HCT116 (cell line): ENCODE measurements at regions not wholly inside any gene's neighbourhood (a gene's known extent, or its start where the extent isn't known, plus 50 kb on each side); places are given as distances from the start of the nearest gene placed in this dataset.

Source experiments
- ATAC-seq: fragments of 200-7000 bp; cut with Tn5 transposase; 2 replicates; pipeline ENCODE4 v1.9.1; 2020; ENCODE audit warnings: mild to moderate bottlenecking, moderate library complexity
- BruUV-seq: library from RNA; stranded (reverse); fragments of 400-500 nt; replicated peaks from 2 replicates; lab custom pipeline; 2021; lab: Mats Ljungman, UMichigan
- CTCF ChIA-PET: fragments of 300-600 bp; sonication (Branson Sonifier 250); formaldehyde crosslinking; loops from one replicate; lab custom pipeline; 2021; ENCODE audit warnings: antibody characterized with exemption; lab: Charles Lee
- POLR2A ChIA-PET: fragments of 300-600, 350-600 bp; sonication (Branson Sonifier 250); formaldehyde crosslinking; loops from one replicate; lab custom pipeline; 2021; ENCODE audit warnings: antibody characterized with exemption; lab: Charles Lee
- RAD21 ChIA-PET, 2 experiments: fragments of 300-600 bp; sonication (Branson Sonifier 250); formaldehyde crosslinking; loops; one replicate each; lab custom pipeline; 2023; ENCODE audit warnings: low total read pairs in 2 of 2; ENCODE audit not compliant: uncharacterized antibody in 2 of 2, unreplicated experiment in 2 of 2, low non-redundant PET in 1 of 2; lab: Charles Lee
- DNase-seq: peaks from one replicate; pipeline ENCODE4 v3.0.0-alpha.2; 2010; ENCODE audit warnings: low read depth, low spot score
- H2AFZ ChIP-seq: fragments of 200-600 bp; shearing (Covaris generic), sonication (generic); 2 replicates; pipeline ENCODE4 v1.6.1; 2017; ENCODE audit warnings: low read depth, mixed run types, mixed read lengths, antibody characterized with exemption, low read length; ENCODE audit not compliant: poor library complexity, severe bottlenecking
- H3K27ac ChIP-seq: 2 replicates; pipeline ENCODE4 v1.5.1; 2012; ENCODE audit warnings: low read depth, low read length
- H3K27me3 ChIP-seq: fragments of 200-600 bp; sonication (generic); 2 replicates; pipeline ENCODE4 v1.6.1; 2016; ENCODE audit warnings: mixed run types, low read length, mixed read lengths; ENCODE audit not compliant: insufficient read depth
- H3K36me3 ChIP-seq, 2 experiments: fragments of 200-500 bp in 1 of 2; fragments of 200-600 bp in 1 of 2; sonication (Bioruptor generic) in 1 of 2; sonication (generic) in 1 of 2; 2 replicates each; pipeline versions ENCODE4 v1.5.1 to v1.6.1; 2014 to 2016; ENCODE audit warnings: low read length in 2 of 2, inconsistent platforms in 1 of 2, mixed read lengths in 1 of 2, mixed run types in 1 of 2; ENCODE audit not compliant: insufficient read depth in 2 of 2, control insufficient read depth in 1 of 2
- H3K4me1 ChIP-seq, 2 experiments: fragments of 200-600 bp in 1 of 2; sonication (generic) in 1 of 2; 2 replicates each; pipeline versions ENCODE4 v1.5.1 to v1.6.1; 2012 to 2017; ENCODE audit warnings: low read length in 2 of 2, inconsistent platforms in 1 of 2, mild to moderate bottlenecking in 1 of 2, mixed read lengths in 1 of 2, mixed run types in 1 of 2, moderate library complexity in 1 of 2; ENCODE audit not compliant: insufficient read depth in 2 of 2, control insufficient read depth in 1 of 2
- H3K4me2 ChIP-seq: fragments of 200-600 bp; sonication (generic); 2 replicates; pipeline ENCODE4 v1.6.1; 2017; ENCODE audit warnings: mixed run types, low read length, mixed read lengths
- H3K4me3 ChIP-seq, 2 experiments: fragments of 200-600 bp in 1 of 2; sonication (generic) in 1 of 2; replicated peaks in 1 of 2; 2 replicates each; pipeline ENCODE4 v1.5.1; 2011 to 2016; ENCODE audit warnings: low read length in 2 of 2, control low read depth in 1 of 2, low read depth in 1 of 2, mild to moderate bottlenecking in 1 of 2, mixed read lengths in 1 of 2, mixed run types in 1 of 2
- H3K79me2 ChIP-seq: fragments of 200-600 bp; sonication (generic); 2 replicates; pipeline ENCODE4 v1.6.1; 2017; ENCODE audit warnings: mild to moderate bottlenecking, mixed run types, low read length, moderate library complexity, mixed read lengths; ENCODE audit not compliant: insufficient read depth
- H3K9ac ChIP-seq: fragments of 200-600 bp; sonication (generic); 2 replicates; pipeline ENCODE4 v1.6.1; 2016; ENCODE audit warnings: low read length, mixed read lengths
- H3K9me2 ChIP-seq: fragments of 200-600 bp; sonication (generic), shearing (Covaris generic); 2 replicates; pipeline ENCODE4 v1.6.1; 2017; ENCODE audit warnings: mixed run types, mild to moderate bottlenecking, moderate library complexity; ENCODE audit not compliant: insufficient read depth
- H3K9me3 ChIP-seq, 2 experiments: fragments of 200-500 bp in 1 of 2; fragments of 200-600 bp in 1 of 2; sonication (Bioruptor generic) in 1 of 2; sonication (generic) in 1 of 2; 2 replicates each; pipeline ENCODE4 v1.6.1; 2014 to 2017; ENCODE audit warnings: low read length in 2 of 2, mixed read lengths in 2 of 2, inconsistent platforms in 1 of 2, low read depth in 1 of 2, mild to moderate bottlenecking in 1 of 2, mixed run types in 1 of 2, moderate library complexity in 1 of 2; ENCODE audit not compliant: control insufficient read depth in 1 of 2, insufficient read depth in 1 of 2
- H4K20me1 ChIP-seq: fragments of 200-600 bp; sonication (generic), shearing (Covaris generic); 2 replicates; pipeline ENCODE4 v1.6.1; 2017; ENCODE audit warnings: mixed run types, mild to moderate bottlenecking, moderate library complexity; ENCODE audit not compliant: insufficient read depth
- CBX3 ChIP-seq: IDR thresholded peaks from 2 replicates; pipeline ENCODE4 v1.6.1; 2012; ENCODE audit warnings: low read depth
- EGR1 ChIP-seq: IDR thresholded peaks from 2 replicates; pipeline ENCODE4 v1.6.1; 2012; ENCODE audit warnings: low read depth
- ELF1 ChIP-seq: IDR thresholded peaks from 2 replicates; pipeline ENCODE4 v1.6.1; 2012; ENCODE audit warnings: low read depth, borderline replicate concordance
- EZH2 ChIP-seq: fragments of 200-600 bp; sonication (generic); IDR thresholded peaks from 2 replicates; pipeline ENCODE4 v1.6.1; 2017; ENCODE audit warnings: antibody characterized with exemption, mixed run types
- EZH2phosphoT487 ChIP-seq: fragments of 200-600 bp; IDR thresholded peaks from 2 replicates; pipeline ENCODE4 v1.6.1; 2018; ENCODE audit warnings: antibody characterized with exemption, borderline replicate concordance
- FOSL1 ChIP-seq: IDR thresholded peaks from 2 replicates; pipeline ENCODE4 v1.6.1; 2012; ENCODE audit warnings: low read depth
- JUND ChIP-seq: IDR thresholded peaks from 2 replicates; pipeline ENCODE4 v1.6.1; 2012
- POLR2A ChIP-seq: IDR thresholded peaks from 2 replicates; pipeline ENCODE4 v1.7.0; 2011; ENCODE audit warnings: borderline replicate concordance; ENCODE audit not compliant: insufficient read depth, insufficient read length; ENCODE audit errors: extremely low read depth
- RAD21 ChIP-seq: IDR thresholded peaks from 2 replicates; pipeline ENCODE4 v1.6.1; 2012; ENCODE audit warnings: low read depth, mild to moderate bottlenecking
- SIN3A ChIP-seq: IDR thresholded peaks from 2 replicates; pipeline ENCODE4 v1.6.1; 2012; ENCODE audit warnings: low read depth
- SP1 ChIP-seq: IDR thresholded peaks from 2 replicates; pipeline ENCODE4 v1.6.1; 2012; ENCODE audit warnings: low read depth
- SRF ChIP-seq: IDR thresholded peaks from 2 replicates; pipeline ENCODE4 v1.6.1; 2012; ENCODE audit warnings: low read depth
- YY1 ChIP-seq: IDR thresholded peaks from 2 replicates; pipeline ENCODE4 v1.6.1; 2011; ENCODE audit warnings: low read length, low read depth, moderate library complexity, mild to moderate bottlenecking; ENCODE audit not compliant: insufficient replicate concordance; ENCODE audit errors: extremely low read depth
- ZFX ChIP-seq: fragments of 450-650 bp; IDR thresholded peaks from 2 replicates; pipeline ENCODE4 v1.6.1; 2017
- ZNF274 ChIP-seq: fragments of 200-500 bp; sonication (Bioruptor generic); IDR thresholded peaks from 2 replicates; pipeline ENCODE4 v1.6.1; 2014; ENCODE audit warnings: mild to moderate bottlenecking, low read depth, low read length, inconsistent platforms
- intact Hi-C: fragments of 100-400 bp; cut with micrococcal nuclease; formaldehyde crosslinking; loops from 2 replicates; pipeline ENCODE4 v1.10.0; 2022
- TF ChIP-seq, protein P1 (sequence below): IDR thresholded peaks from 2 replicates; pipeline ENCODE4 v1.6.1; 2012
- TF ChIP-seq, protein P2 (sequence below): IDR thresholded peaks from 2 replicates; pipeline ENCODE4 v1.6.1; 2012; ENCODE audit warnings: low read depth
- TF ChIP-seq, protein P3 (sequence below), 3 experiments: fragments of 200-600 bp in 1 of 3; sonication (generic) in 1 of 3; IDR thresholded peaks in 2 of 3; conservative IDR thresholded peaks in 1 of 3; 2 replicates each; pipeline ENCODE4 v1.5.1; 2012 to 2017; ENCODE audit warnings: low read depth in 2 of 3, low read length in 2 of 3, antibody characterized with exemption in 1 of 3, borderline replicate concordance in 1 of 3, control low read depth in 1 of 3, mild to moderate bottlenecking in 1 of 3, mixed read lengths in 1 of 3, mixed run types in 1 of 3, moderate library complexity in 1 of 3; ENCODE audit not compliant: insufficient read depth in 1 of 3

DNA sequence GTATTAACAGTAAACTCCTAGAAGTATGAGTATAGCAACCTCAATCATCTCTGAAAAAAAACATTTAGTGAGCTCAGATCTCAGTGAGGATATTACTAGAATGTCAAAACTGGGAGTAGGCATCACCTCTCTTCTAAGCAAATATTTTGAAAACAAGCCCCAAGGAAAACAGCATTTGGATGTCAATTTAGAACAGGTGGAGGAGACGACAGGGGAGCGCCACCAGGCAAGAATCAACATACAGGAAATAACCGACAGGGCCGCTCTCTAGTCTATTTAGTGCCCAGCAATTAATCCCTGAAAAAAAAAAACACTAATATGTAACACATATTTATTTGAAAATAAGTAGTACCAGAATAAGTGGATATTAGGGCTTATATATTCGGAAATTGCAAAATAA is 940.3 kb upstream of the ADGRL3 start:
- no peaks in the 10 kb centered on the region for H3K79me2 ChIP-seq
- ChIA-PET CTCF (no interaction called here), POLR2A (no interaction called here), RAD21 (no interaction called here)
- TF ChIP-seq ZFX = no peak
- TF ChIP-seq FOSL1 = no peak
- no peak for TF ChIP-seq POLR2A
- TF ChIP-seq ELF1 = no peak
- no peak for TF ChIP-seq EZH2phosphoT487
- TF ChIP-seq, protein P1, sequence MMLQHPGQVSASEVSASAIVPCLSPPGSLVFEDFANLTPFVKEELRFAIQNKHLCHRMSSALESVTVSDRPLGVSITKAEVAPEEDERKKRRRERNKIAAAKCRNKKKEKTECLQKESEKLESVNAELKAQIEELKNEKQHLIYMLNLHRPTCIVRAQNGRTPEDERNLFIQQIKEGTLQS = no peak
- no peak for TF ChIP-seq SRF
- TF ChIP-seq EGR1 = no peak
- no peak for TF ChIP-seq ZNF274
- TF ChIP-seq YY1 = no peak
- TF ChIP-seq, protein P2, sequence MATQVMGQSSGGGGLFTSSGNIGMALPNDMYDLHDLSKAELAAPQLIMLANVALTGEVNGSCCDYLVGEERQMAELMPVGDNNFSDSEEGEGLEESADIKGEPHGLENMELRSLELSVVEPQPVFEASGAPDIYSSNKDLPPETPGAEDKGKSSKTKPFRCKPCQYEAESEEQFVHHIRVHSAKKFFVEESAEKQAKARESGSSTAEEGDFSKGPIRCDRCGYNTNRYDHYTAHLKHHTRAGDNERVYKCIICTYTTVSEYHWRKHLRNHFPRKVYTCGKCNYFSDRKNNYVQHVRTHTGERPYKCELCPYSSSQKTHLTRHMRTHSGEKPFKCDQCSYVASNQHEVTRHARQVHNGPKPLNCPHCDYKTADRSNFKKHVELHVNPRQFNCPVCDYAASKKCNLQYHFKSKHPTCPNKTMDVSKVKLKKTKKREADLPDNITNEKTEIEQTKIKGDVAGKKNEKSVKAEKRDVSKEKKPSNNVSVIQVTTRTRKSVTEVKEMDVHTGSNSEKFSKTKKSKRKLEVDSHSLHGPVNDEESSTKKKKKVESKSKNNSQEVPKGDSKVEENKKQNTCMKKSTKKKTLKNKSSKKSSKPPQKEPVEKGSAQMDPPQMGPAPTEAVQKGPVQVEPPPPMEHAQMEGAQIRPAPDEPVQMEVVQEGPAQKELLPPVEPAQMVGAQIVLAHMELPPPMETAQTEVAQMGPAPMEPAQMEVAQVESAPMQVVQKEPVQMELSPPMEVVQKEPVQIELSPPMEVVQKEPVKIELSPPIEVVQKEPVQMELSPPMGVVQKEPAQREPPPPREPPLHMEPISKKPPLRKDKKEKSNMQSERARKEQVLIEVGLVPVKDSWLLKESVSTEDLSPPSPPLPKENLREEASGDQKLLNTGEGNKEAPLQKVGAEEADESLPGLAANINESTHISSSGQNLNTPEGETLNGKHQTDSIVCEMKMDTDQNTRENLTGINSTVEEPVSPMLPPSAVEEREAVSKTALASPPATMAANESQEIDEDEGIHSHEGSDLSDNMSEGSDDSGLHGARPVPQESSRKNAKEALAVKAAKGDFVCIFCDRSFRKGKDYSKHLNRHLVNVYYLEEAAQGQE = no peak
- no peak for TF ChIP-seq CBX3
- no peak for TF ChIP-seq SP1
- no peak for TF ChIP-seq EZH2
- TF ChIP-seq SIN3A = no peak
- TF ChIP-seq RAD21 = no peak
- TF ChIP-seq, protein P3, sequence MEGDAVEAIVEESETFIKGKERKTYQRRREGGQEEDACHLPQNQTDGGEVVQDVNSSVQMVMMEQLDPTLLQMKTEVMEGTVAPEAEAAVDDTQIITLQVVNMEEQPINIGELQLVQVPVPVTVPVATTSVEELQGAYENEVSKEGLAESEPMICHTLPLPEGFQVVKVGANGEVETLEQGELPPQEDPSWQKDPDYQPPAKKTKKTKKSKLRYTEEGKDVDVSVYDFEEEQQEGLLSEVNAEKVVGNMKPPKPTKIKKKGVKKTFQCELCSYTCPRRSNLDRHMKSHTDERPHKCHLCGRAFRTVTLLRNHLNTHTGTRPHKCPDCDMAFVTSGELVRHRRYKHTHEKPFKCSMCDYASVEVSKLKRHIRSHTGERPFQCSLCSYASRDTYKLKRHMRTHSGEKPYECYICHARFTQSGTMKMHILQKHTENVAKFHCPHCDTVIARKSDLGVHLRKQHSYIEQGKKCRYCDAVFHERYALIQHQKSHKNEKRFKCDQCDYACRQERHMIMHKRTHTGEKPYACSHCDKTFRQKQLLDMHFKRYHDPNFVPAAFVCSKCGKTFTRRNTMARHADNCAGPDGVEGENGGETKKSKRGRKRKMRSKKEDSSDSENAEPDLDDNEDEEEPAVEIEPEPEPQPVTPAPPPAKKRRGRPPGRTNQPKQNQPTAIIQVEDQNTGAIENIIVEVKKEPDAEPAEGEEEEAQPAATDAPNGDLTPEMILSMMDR (IDR thresholded peaks at IDR 0.05 in 2 of 3, conservative IDR thresholded peaks at IDR 0.05 in 1 of 3; ENCODE audit: borderline replicate concordance in 1 of 3, insufficient read depth in 1 of 3, low read depth in 2 of 3, low read length in 2 of 3) = no peak
- TF ChIP-seq JUND = no peak
- H3K4me3 ChIP-seq = no peak overlapping the region
- H3K36me3 ChIP-seq = no peaks in the 10 kb centered on the region
- DNase-seq (no peak), ATAC-seq (no peak)
- H3K9ac ChIP-seq = no peak overlapping the region
- no peaks in the 10 kb centered on the region for H3K9me2 ChIP-seq
- H2AFZ ChIP-seq = no peak overlapping the region
- no peak overlapping the region for H3K4me2 ChIP-seq
- no peaks in the 10 kb centered on the region for H3K4me1 ChIP-seq
- peaks cover 4 to 15% of the 10 kb centered on the region in 2 experiments; a peak in 2 of 4 replicates for H3K9me3 ChIP-seq
- intact Hi-C loops = no loop called here
- H3K27ac ChIP-seq = no peak overlapping the region
- no TSS peak for BruUV-seq
- no peaks in the 10 kb centered on the region for H4K20me1 ChIP-seq
- H3K27me3 ChIP-seq = no peaks in the 10 kb centered on the region
